ENCODE measurements at regions not wholly inside any gene's neighbourhood (a gene's known extent, or its start where the extent isn't known, plus 50 kb on each side); places are given as distances from the start of the nearest gene placed in this dataset.

DNA sequence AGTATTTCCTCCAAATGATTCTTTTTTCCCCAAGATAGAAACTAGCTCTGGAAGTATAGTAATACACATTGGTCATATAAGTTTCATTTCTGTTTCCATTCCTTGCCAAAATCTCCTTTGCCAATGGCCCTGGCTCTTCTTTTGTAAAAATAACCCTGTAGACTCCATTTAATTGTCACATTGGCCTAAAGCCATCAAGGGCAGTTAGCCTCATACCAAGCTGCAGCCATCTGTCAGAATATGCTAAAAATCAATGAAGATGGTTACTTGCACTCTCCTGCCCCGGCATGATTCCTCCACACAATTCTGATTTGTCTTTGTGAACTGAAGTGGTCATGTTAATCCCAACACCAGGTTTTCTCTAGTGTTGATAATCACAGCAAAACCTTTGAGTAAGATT, 380.5 kb downstream of the SH2D1A start:
- no peak for TF ChIP-seq ZNF274 (IDR thresholded peaks at IDR 0.05; ENCODE audit: low read depth, low read length)
- TF ChIP-seq YY1 (IDR thresholded peaks at IDR 0.05; ENCODE audit: insufficient read depth, insufficient read length) = no peak
- TF ChIP-seq SUZ12 (IDR thresholded peaks at IDR 0.05; ENCODE audit: extremely low read depth, insufficient read depth, insufficient read length) = no peak
